GM23338 (cell line): ENCODE measurements at regions not wholly inside any gene's neighbourhood (a gene's known extent, or its start where the extent isn't known, plus 50 kb on each side); places are given as distances from the start of the nearest gene placed in this dataset.

ENCODE experiments used
- CREB1 ChIP-seq: fragments of 250-450 bp; sonication (Bioruptor Pico); IDR thresholded peaks from 2 replicates; pipeline ENCODE4 v1.5.0; 2020; ENCODE audit warnings: low read depth, mild to moderate bottlenecking, moderate library complexity
- EZH2 ChIP-seq: fragments of 200-600 bp; sonication (generic); IDR thresholded peaks from one replicate; pipeline ENCODE4 v1.8.0; 2017; ENCODE audit warnings: antibody characterized with exemption, mild to moderate bottlenecking, low read depth; ENCODE audit not compliant: unreplicated experiment
- EZH2phosphoT487 ChIP-seq: fragments of 200-600 bp; sonication (generic); IDR thresholded peaks from one replicate; pipeline ENCODE4 v1.8.1; 2018; ENCODE audit warnings: antibody characterized with exemption; ENCODE audit not compliant: unreplicated experiment
- JUNB ChIP-seq: IDR thresholded peaks from one replicate; pipeline ENCODE4 v1.6.1; 2016; ENCODE audit warnings: antibody characterized with exemption; ENCODE audit not compliant: unreplicated experiment
- NANOG ChIP-seq: IDR thresholded peaks from 2 replicates; pipeline ENCODE4 v1.6.1; 2016; ENCODE audit warnings: antibody characterized with exemption, borderline replicate concordance
- POLR2AphosphoS5 ChIP-seq: IDR thresholded peaks from 2 replicates; pipeline ENCODE4 v1.6.1; 2016; ENCODE audit warnings: antibody characterized with exemption, low read depth
- STAT1 ChIP-seq: IDR thresholded peaks from one replicate; pipeline ENCODE4 v1.6.1; 2016; ENCODE audit warnings: antibody characterized with exemption; ENCODE audit not compliant: unreplicated experiment
- ZNF114 ChIP-seq: fragments of 250-450 bp; sonication (Bioruptor Pico); IDR thresholded peaks from 2 replicates; pipeline ENCODE4 v1.5.0; 2020; ENCODE audit warnings: mild to moderate bottlenecking, moderate library complexity
- TF ChIP-seq, protein P1 (sequence below), 2 experiments: fragments of 200-600 bp in 1 of 2; sonication (generic) in 1 of 2; conservative IDR thresholded peaks; 2 replicates each; pipeline versions ENCODE4 v1.5.1 to v1.6.1; 2016 to 2017; ENCODE audit warnings: antibody characterized with exemption in 2 of 2, low read depth in 2 of 2, mild to moderate bottlenecking in 2 of 2, moderate library complexity in 1 of 2
- TF ChIP-seq, protein P2 (sequence below): IDR thresholded peaks from one replicate; pipeline ENCODE4 v1.6.1; 2018; ENCODE audit warnings: antibody characterized with exemption; ENCODE audit not compliant: unreplicated experiment
- TF ChIP-seq, protein P3 (sequence below): IDR thresholded peaks from 2 replicates; pipeline ENCODE4 v1.6.1; 2016; ENCODE audit warnings: antibody characterized with exemption
- TF ChIP-seq, protein P4 (sequence below): fragments of 250-450 bp; sonication (Bioruptor Pico); IDR thresholded peaks from 2 replicates; pipeline ENCODE4 v1.5.0; 2020; ENCODE audit warnings: mild to moderate bottlenecking, moderate library complexity

DNA sequence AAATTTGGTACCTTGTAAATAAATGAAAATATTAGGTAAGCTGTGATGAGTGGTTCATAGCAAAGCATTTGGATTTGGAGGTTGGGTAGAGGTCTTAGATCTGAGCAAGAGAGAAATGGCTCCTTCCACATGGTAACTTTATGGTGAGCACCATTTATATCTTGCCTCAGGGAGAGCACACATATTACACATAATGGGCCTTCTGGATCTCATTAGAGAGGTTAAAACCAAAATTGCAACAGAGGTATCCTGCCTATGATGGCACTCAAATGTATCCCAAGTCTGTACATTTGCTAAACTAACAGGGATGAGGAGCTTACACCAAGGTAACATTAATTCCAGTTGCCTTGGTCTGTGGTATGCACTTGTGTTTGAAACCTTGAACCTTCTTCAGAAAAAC, 87.1 kb upstream of the PUDP start:
- TF ChIP-seq EZH2phosphoT487 (no peak), STAT1 (no peak), NANOG (no peak), JUNB (no peak), EZH2 (no peak), CREB1 (CRISPR knock-in tag) (no peak), POLR2AphosphoS5 (no peak), ZNF114 (no peak)
- TF ChIP-seq, protein P1, sequence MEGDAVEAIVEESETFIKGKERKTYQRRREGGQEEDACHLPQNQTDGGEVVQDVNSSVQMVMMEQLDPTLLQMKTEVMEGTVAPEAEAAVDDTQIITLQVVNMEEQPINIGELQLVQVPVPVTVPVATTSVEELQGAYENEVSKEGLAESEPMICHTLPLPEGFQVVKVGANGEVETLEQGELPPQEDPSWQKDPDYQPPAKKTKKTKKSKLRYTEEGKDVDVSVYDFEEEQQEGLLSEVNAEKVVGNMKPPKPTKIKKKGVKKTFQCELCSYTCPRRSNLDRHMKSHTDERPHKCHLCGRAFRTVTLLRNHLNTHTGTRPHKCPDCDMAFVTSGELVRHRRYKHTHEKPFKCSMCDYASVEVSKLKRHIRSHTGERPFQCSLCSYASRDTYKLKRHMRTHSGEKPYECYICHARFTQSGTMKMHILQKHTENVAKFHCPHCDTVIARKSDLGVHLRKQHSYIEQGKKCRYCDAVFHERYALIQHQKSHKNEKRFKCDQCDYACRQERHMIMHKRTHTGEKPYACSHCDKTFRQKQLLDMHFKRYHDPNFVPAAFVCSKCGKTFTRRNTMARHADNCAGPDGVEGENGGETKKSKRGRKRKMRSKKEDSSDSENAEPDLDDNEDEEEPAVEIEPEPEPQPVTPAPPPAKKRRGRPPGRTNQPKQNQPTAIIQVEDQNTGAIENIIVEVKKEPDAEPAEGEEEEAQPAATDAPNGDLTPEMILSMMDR (conservative IDR thresholded peaks at IDR 0.05; ENCODE audit: low read depth in 2 of 2): no peak
- TF ChIP-seq, protein P2, sequence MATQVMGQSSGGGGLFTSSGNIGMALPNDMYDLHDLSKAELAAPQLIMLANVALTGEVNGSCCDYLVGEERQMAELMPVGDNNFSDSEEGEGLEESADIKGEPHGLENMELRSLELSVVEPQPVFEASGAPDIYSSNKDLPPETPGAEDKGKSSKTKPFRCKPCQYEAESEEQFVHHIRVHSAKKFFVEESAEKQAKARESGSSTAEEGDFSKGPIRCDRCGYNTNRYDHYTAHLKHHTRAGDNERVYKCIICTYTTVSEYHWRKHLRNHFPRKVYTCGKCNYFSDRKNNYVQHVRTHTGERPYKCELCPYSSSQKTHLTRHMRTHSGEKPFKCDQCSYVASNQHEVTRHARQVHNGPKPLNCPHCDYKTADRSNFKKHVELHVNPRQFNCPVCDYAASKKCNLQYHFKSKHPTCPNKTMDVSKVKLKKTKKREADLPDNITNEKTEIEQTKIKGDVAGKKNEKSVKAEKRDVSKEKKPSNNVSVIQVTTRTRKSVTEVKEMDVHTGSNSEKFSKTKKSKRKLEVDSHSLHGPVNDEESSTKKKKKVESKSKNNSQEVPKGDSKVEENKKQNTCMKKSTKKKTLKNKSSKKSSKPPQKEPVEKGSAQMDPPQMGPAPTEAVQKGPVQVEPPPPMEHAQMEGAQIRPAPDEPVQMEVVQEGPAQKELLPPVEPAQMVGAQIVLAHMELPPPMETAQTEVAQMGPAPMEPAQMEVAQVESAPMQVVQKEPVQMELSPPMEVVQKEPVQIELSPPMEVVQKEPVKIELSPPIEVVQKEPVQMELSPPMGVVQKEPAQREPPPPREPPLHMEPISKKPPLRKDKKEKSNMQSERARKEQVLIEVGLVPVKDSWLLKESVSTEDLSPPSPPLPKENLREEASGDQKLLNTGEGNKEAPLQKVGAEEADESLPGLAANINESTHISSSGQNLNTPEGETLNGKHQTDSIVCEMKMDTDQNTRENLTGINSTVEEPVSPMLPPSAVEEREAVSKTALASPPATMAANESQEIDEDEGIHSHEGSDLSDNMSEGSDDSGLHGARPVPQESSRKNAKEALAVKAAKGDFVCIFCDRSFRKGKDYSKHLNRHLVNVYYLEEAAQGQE: no peak
- TF ChIP-seq, protein P3, sequence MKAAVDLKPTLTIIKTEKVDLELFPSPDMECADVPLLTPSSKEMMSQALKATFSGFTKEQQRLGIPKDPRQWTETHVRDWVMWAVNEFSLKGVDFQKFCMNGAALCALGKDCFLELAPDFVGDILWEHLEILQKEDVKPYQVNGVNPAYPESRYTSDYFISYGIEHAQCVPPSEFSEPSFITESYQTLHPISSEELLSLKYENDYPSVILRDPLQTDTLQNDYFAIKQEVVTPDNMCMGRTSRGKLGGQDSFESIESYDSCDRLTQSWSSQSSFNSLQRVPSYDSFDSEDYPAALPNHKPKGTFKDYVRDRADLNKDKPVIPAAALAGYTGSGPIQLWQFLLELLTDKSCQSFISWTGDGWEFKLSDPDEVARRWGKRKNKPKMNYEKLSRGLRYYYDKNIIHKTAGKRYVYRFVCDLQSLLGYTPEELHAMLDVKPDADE: no peak
- TF ChIP-seq, protein P4, sequence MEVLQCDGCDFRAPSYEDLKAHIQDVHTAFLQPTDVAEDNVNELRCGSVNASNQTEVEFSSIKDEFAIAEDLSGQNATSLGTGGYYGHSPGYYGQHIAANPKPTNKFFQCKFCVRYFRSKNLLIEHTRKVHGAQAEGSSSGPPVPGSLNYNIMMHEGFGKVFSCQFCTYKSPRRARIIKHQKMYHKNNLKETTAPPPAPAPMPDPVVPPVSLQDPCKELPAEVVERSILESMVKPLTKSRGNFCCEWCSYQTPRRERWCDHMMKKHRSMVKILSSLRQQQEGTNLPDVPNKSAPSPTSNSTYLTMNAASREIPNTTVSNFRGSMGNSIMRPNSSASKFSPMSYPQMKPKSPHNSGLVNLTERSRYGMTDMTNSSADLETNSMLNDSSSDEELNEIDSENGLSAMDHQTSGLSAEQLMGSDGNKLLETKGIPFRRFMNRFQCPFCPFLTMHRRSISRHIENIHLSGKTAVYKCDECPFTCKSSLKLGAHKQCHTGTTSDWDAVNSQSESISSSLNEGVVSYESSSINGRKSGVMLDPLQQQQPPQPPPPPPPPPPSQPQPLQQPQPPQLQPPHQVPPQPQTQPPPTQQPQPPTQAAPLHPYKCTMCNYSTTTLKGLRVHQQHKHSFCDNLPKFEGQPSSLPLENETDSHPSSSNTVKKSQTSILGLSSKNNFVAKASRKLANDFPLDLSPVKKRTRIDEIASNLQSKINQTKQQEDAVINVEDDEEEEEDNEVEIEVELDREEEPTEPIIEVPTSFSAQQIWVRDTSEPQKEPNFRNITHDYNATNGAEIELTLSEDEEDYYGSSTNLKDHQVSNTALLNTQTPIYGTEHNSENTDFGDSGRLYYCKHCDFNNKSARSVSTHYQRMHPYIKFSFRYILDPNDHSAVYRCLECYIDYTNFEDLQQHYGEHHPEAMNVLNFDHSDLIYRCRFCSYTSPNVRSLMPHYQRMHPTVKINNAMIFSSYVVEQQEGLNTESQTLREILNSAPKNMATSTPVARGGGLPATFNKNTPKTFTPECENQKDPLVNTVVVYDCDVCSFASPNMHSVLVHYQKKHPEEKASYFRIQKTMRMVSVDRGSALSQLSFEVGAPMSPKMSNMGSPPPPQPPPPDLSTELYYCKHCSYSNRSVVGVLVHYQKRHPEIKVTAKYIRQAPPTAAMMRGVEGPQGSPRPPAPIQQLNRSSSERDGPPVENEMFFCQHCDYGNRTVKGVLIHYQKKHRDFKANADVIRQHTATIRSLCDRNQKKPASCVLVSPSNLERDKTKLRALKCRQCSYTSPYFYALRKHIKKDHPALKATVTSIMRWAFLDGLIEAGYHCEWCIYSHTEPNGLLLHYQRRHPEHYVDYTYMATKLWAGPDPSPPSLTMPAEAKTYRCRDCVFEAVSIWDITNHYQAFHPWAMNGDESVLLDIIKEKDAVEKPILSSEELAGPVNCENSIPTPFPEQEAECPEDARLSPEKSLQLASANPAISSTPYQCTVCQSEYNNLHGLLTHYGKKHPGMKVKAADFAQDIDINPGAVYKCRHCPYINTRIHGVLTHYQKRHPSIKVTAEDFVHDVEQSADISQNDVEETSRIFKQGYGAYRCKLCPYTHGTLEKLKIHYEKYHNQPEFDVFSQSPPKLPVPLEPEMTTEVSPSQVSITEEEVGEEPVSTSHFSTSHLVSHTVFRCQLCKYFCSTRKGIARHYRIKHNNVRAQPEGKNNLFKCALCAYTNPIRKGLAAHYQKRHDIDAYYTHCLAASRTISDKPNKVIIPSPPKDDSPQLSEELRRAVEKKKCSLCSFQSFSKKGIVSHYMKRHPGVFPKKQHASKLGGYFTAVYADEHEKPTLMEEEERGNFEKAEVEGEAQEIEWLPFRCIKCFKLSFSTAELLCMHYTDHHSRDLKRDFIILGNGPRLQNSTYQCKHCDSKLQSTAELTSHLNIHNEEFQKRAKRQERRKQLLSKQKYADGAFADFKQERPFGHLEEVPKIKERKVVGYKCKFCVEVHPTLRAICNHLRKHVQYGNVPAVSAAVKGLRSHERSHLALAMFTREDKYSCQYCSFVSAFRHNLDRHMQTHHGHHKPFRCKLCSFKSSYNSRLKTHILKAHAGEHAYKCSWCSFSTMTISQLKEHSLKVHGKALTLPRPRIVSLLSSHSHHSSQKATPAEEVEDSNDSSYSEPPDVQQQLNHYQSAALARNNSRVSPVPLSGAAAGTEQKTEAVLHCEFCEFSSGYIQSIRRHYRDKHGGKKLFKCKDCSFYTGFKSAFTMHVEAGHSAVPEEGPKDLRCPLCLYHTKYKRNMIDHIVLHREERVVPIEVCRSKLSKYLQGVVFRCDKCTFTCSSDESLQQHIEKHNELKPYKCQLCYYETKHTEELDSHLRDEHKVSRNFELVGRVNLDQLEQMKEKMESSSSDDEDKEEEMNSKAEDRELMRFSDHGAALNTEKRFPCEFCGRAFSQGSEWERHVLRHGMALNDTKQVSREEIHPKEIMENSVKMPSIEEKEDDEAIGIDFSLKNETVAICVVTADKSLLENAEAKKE (CRISPR knock-in tag): no peak
